Endothelial cell of umbilical vein (primary cell): ENCODE measurements at regions not wholly inside any gene's neighbourhood (a gene's known extent, or its start where the extent isn't known, plus 50 kb on each side); places are given as distances from the start of the nearest gene placed in this dataset.

ENCODE experiments used
- BruUV-seq: library from RNA; stranded (reverse); fragments of 400-500 nt; replicated peaks from 2 replicates; lab custom pipeline; 2021; lab: Mats Ljungman, UMichigan
- CTCF ChIA-PET: fragments of 300-600, 350-600 bp; sonication (Branson Sonifier 250); formaldehyde crosslinking; loops from one replicate; lab custom pipeline; 2021; ENCODE audit warnings: antibody characterized with exemption, inconsistent platforms; lab: Charles Lee
- POLR2A ChIA-PET: fragments of 300-600, 350-600 bp; sonication (Branson Sonifier 250); formaldehyde crosslinking; loops from one replicate; lab custom pipeline; 2021; ENCODE audit warnings: antibody characterized with exemption, inconsistent platforms; lab: Charles Lee
- DNase-seq: peaks from one replicate; pipeline ENCODE4 v3.0.0-alpha.2; 2011; ENCODE audit warnings: low read depth, low spot score
- FAIRE-seq: peaks from 2 replicates; lab custom pipeline; 2011; peaks lifted over from hg19 to GRCh38; lab: Jason Lieb, UNC
- H2AFZ ChIP-seq: 2 replicates; pipeline ENCODE4 v1.6.0; 2012; ENCODE audit warnings: low read depth, low read length, control low read depth, inconsistent platforms
- H3K27ac ChIP-seq: 2 replicates; pipeline ENCODE4 v1.5.1; 2011; ENCODE audit warnings: low read depth, mild to moderate bottlenecking, control low read depth, low read length, moderate library complexity; ENCODE audit not compliant: insufficient read depth
- H3K27me3 ChIP-seq, 2 experiments: 2 replicates each; pipeline versions ENCODE4 v1.6.0 to v1.6.1; 2011; ENCODE audit warnings: low read length in 2 of 2, mixed read lengths in 1 of 2; ENCODE audit not compliant: control insufficient read depth in 2 of 2, insufficient read depth in 2 of 2
- H3K36me3 ChIP-seq, 2 experiments: 2 replicates in 1 of 2; 3 replicates in 1 of 2; pipeline ENCODE4 v1.5.1; 2011; ENCODE audit warnings: low read length in 2 of 2, mild to moderate bottlenecking in 1 of 2, moderate library complexity in 1 of 2; ENCODE audit not compliant: control insufficient read depth in 2 of 2, insufficient read depth in 2 of 2; ENCODE audit errors: extremely low read depth in 1 of 2
- H3K4me1 ChIP-seq: 3 replicates; pipeline ENCODE4 v1.5.1; 2011; ENCODE audit warnings: mild to moderate bottlenecking, low read length; ENCODE audit not compliant: control insufficient read depth, insufficient read depth; ENCODE audit errors: extremely low read depth
- H3K4me2 ChIP-seq: 2 replicates; pipeline ENCODE4 v1.6.1; 2011; ENCODE audit warnings: low read length, control low read depth, mixed read lengths; ENCODE audit not compliant: insufficient read depth
- H3K4me3 ChIP-seq, 3 experiments: fragments of 200-600 bp in 1 of 3; sonication (generic), shearing (Covaris generic) in 1 of 3; replicated peaks in 1 of 3; 2 replicates each; pipeline ENCODE4 v1.5.1; 2011 to 2016; ENCODE audit warnings: control low read depth in 3 of 3, low read length in 3 of 3, mild to moderate bottlenecking in 2 of 3, inconsistent platforms in 1 of 3, low read depth in 1 of 3, moderate library complexity in 1 of 3; ENCODE audit not compliant: insufficient read depth in 1 of 3
- H3K79me2 ChIP-seq: 2 replicates; pipeline ENCODE4 v1.6.0; 2012; ENCODE audit warnings: low read length, inconsistent platforms; ENCODE audit not compliant: control insufficient read depth, insufficient read depth
- H3K9ac ChIP-seq: replicated peaks from 2 replicates; pipeline ENCODE3; 2011; ENCODE audit warnings: low read length, control low read depth; ENCODE audit not compliant: insufficient read depth; ENCODE audit errors: extremely low read depth
- H3K9me1 ChIP-seq: replicated peaks from 3 replicates; pipeline ENCODE4 v1.6.0; 2011; ENCODE audit warnings: mild to moderate bottlenecking, low read length; ENCODE audit not compliant: control insufficient read depth, insufficient read depth; ENCODE audit errors: extremely low read depth
- H3K9me3 ChIP-seq: replicated peaks from 2 replicates; pipeline ENCODE4 v1.5.1; 2012; ENCODE audit warnings: low read length, inconsistent platforms; ENCODE audit not compliant: control insufficient read depth, insufficient read depth
- H4K20me1 ChIP-seq: replicated peaks from 2 replicates; pipeline ENCODE3; 2011; ENCODE audit warnings: mild to moderate bottlenecking, low read length; ENCODE audit not compliant: control insufficient read depth, insufficient read depth; ENCODE audit errors: extremely low read depth
- EZH2 ChIP-seq: IDR thresholded peaks from 2 replicates; pipeline ENCODE4 v1.6.1; 2012; ENCODE audit warnings: borderline replicate concordance, low read depth, mild to moderate bottlenecking, moderate library complexity, low read length, inconsistent platforms; ENCODE audit not compliant: severe bottlenecking
- FOS ChIP-seq: IDR thresholded peaks from 2 replicates; pipeline ENCODE4 v1.6.1; 2011; ENCODE audit warnings: mild to moderate bottlenecking, low read length, moderate library complexity, borderline replicate concordance; ENCODE audit not compliant: insufficient read depth
- GATA2 ChIP-seq: IDR thresholded peaks from 2 replicates; pipeline ENCODE4 v1.7.0; 2011; ENCODE audit warnings: low read depth, mild to moderate bottlenecking, moderate library complexity, mixed read lengths, low read length; ENCODE audit not compliant: insufficient read length, insufficient read depth
- JUN ChIP-seq: IDR thresholded peaks from 2 replicates; pipeline ENCODE4 v1.6.1; 2011; ENCODE audit warnings: borderline replicate concordance, low read depth; ENCODE audit not compliant: insufficient read length, insufficient read depth
- MAX ChIP-seq: IDR thresholded peaks from 2 replicates; pipeline ENCODE4 v1.6.1; 2011; ENCODE audit not compliant: insufficient read depth, insufficient read length
- MYC ChIP-seq: IDR thresholded peaks from one replicate; pipeline ENCODE4 v1.6.1; 2011; ENCODE audit warnings: mild to moderate bottlenecking, low read depth, low read length
- POLR2A ChIP-seq: IDR thresholded peaks from 2 replicates; pipeline ENCODE4 v1.6.1; 2012; ENCODE audit warnings: low read depth, mild to moderate bottlenecking, control low read depth, low read length
- POLR2AphosphoS5 ChIP-seq: IDR thresholded peaks from 2 replicates; pipeline ENCODE4 v1.6.1; 2012; ENCODE audit warnings: low read depth, mild to moderate bottlenecking, control low read depth, low read length, moderate library complexity; ENCODE audit not compliant: insufficient read depth
- dilution Hi-C: fragments of 300-500 bp; cut with MboI; formaldehyde crosslinking; loops from one replicate; pipeline ENCODE4 v1.15.0; 2019; ENCODE audit warnings: low sequenced_read_pairs; ENCODE audit not compliant: extremely low pct_ligation_motif_present
- intact Hi-C: fragments of 100-400 bp; cut with micrococcal nuclease; formaldehyde crosslinking; loops from one replicate; pipeline ENCODE4 v1.10.0; 2022
- TF ChIP-seq, protein P1 (sequence below), 2 donors: IDR thresholded peaks; 1 replicate in 1 of 2; 2 replicates in 1 of 2; pipeline ENCODE4 v1.5.1; 2011; ENCODE audit warnings: low read length in 2 of 2, mild to moderate bottlenecking in 2 of 2, moderate library complexity in 2 of 2, control low read depth in 1 of 2, inconsistent platforms in 1 of 2, low read depth in 1 of 2; ENCODE audit not compliant: insufficient read depth in 1 of 2; ENCODE audit errors: extremely low read depth in 1 of 2

DNA sequence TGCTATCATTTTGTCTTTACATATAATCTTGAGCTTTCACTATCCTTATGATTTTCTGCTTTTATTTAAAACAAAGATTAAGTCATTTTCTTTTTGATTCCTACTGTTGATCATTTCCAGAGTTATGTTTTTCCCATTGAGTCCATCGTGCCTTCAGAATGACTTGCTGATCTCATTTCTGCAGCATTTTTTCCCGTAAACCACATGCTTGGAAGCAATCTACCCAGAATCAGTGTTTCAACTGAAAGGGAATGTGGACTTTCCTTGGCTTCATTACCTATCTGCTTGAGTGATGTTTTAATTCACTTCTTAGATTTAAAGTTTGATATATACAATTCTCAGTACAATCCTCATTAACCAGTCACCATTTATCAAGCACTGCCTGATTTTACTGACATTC lies 192.4 kb upstream of the FSTL5 start:
- H3K27me3 ChIP-seq: no peaks in the 10 kb centered on the region
- FAIRE-seq (no peak), DNase-seq (no peak)
- no peak overlapping the region for H2AFZ ChIP-seq
- H3K9me1 ChIP-seq: no peaks in the 10 kb centered on the region
- no peak overlapping the region for H3K27ac ChIP-seq
- intact Hi-C loops (no loop called here), dilution Hi-C loops (no loop called here)
- POLR2A ChIA-PET: no interaction called here
- TF ChIP-seq FOS (no peak), GATA2 (no peak), POLR2AphosphoS5 (no peak), MAX (no peak), MYC (no peak), POLR2A (no peak), JUN (no peak), EZH2 (no peak)
- TF ChIP-seq, protein P1, sequence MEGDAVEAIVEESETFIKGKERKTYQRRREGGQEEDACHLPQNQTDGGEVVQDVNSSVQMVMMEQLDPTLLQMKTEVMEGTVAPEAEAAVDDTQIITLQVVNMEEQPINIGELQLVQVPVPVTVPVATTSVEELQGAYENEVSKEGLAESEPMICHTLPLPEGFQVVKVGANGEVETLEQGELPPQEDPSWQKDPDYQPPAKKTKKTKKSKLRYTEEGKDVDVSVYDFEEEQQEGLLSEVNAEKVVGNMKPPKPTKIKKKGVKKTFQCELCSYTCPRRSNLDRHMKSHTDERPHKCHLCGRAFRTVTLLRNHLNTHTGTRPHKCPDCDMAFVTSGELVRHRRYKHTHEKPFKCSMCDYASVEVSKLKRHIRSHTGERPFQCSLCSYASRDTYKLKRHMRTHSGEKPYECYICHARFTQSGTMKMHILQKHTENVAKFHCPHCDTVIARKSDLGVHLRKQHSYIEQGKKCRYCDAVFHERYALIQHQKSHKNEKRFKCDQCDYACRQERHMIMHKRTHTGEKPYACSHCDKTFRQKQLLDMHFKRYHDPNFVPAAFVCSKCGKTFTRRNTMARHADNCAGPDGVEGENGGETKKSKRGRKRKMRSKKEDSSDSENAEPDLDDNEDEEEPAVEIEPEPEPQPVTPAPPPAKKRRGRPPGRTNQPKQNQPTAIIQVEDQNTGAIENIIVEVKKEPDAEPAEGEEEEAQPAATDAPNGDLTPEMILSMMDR (IDR thresholded peaks at IDR 0.05; ENCODE audit: extremely low read depth in 1 of 2, insufficient read depth in 1 of 2, low read depth in 1 of 2, low read length in 2 of 2): no peak
- H4K20me1 ChIP-seq: no peaks in the 10 kb centered on the region
- no TSS peak for BruUV-seq
- no peaks in the 10 kb centered on the region for H3K36me3 ChIP-seq
- no peaks in the 10 kb centered on the region for H3K4me1 ChIP-seq
- no peaks in the 10 kb centered on the region for H3K79me2 ChIP-seq
- H3K9ac ChIP-seq: no peak overlapping the region
- CTCF ChIA-PET: no interaction called here
- no peaks in the 10 kb centered on the region for H3K9me3 ChIP-seq
- no peak overlapping the region for H3K4me2 ChIP-seq
- H3K4me3 ChIP-seq: no peak overlapping the region
